Neural cell (in vitro differentiated cells): ENCODE measurements at regions not wholly inside any gene's neighbourhood (a gene's known extent, or its start where the extent isn't known, plus 50 kb on each side); places are given as distances from the start of the nearest gene placed in this dataset.

Experiments
- H2AFZ ChIP-seq: fragments of 200-600, 300-800 bp; sonication (generic), shearing (Covaris generic); 2 replicates; pipeline ENCODE4 v1.6.0; 2014; ENCODE audit warnings: low read depth, mild to moderate bottlenecking, antibody characterized with exemption, low read length, moderate library complexity
- H3F3A ChIP-seq: fragments of 200-600 bp; shearing (Covaris generic); 2 replicates; pipeline ENCODE4 v1.6.1; 2016; ENCODE audit warnings: mild to moderate bottlenecking, moderate library complexity, mixed read lengths, antibody characterized with exemption, low read length; ENCODE audit not compliant: insufficient read depth, poor library complexity, severe bottlenecking
- H3K27ac ChIP-seq: fragments of 200-600, 300-800 bp; sonication (generic), shearing (Covaris generic); 2 replicates; pipeline ENCODE4 v1.5.1; 2014; ENCODE audit warnings: mild to moderate bottlenecking, low read length, moderate library complexity
- H3K27me3 ChIP-seq: fragments of 300-800, 200-600 bp; sonication (generic), shearing (Covaris generic); 2 replicates; pipeline ENCODE4 v1.6.0; 2014; ENCODE audit warnings: mild to moderate bottlenecking, low read depth, low read length, moderate library complexity; ENCODE audit not compliant: insufficient read depth
- H3K36me3 ChIP-seq: fragments of 300-800, 200-600 bp; sonication (generic), shearing (Covaris generic); 2 replicates; pipeline ENCODE4 v1.5.1; 2014; ENCODE audit warnings: mild to moderate bottlenecking, antibody characterized with exemption, low read length, moderate library complexity; ENCODE audit not compliant: insufficient read depth
- H3K4me2 ChIP-seq: fragments of 300-800, 200-600 bp; sonication (generic), shearing (Covaris generic); 2 replicates; pipeline ENCODE4 v1.6.0; 2014; ENCODE audit warnings: mild to moderate bottlenecking, low read length
- H3K4me3 ChIP-seq: fragments of 300-800, 200-600 bp; sonication (generic), shearing (Covaris generic); 2 replicates; pipeline ENCODE4 v1.5.1; 2014; ENCODE audit warnings: mild to moderate bottlenecking, low read length, moderate library complexity
- H3K79me2 ChIP-seq: fragments of 200-600 bp; shearing (Covaris generic); replicated peaks from 2 replicates; pipeline ENCODE4 v1.6.0; 2014; ENCODE audit warnings: mild to moderate bottlenecking, low read length, moderate library complexity; ENCODE audit not compliant: insufficient read depth
- H3K9ac ChIP-seq: fragments of 300-800, 200-600 bp; sonication (generic), shearing (Covaris generic); 2 replicates; pipeline ENCODE4 v1.6.1; 2016; ENCODE audit warnings: mild to moderate bottlenecking, low read length, mixed read lengths
- H3K9me2 ChIP-seq: fragments of 200-600 bp; shearing (Covaris generic); 2 replicates; pipeline ENCODE4 v1.6.1; 2016; ENCODE audit warnings: mild to moderate bottlenecking, low read length, mixed read lengths; ENCODE audit not compliant: insufficient read depth
- H3K9me3 ChIP-seq: fragments of 200-600, 300-800 bp; sonication (generic), shearing (Covaris generic); 2 replicates; pipeline ENCODE4 v1.6.1; 2016; ENCODE audit warnings: mild to moderate bottlenecking, mixed run types, low read length, moderate library complexity, mixed read lengths
- H4K20me1 ChIP-seq: fragments of 200-600 bp; shearing (Covaris generic); 2 replicates; pipeline ENCODE4 v1.6.1; 2016; ENCODE audit warnings: mild to moderate bottlenecking, mixed run types; ENCODE audit not compliant: insufficient read depth
- EP300 ChIP-seq: fragments of 450-650 bp; conservative IDR thresholded peaks from 2 replicates; pipeline ENCODE4 v1.6.1; 2014; ENCODE audit warnings: antibody characterized with exemption, mild to moderate bottlenecking, moderate library complexity; ENCODE audit not compliant: poor library complexity, severe bottlenecking
- EZH2 ChIP-seq: fragments of 200-600, 300-800 bp; shearing (Covaris generic), sonication (generic); IDR thresholded peaks from 2 replicates; pipeline ENCODE4 v1.6.1; 2014; ENCODE audit warnings: antibody characterized with exemption, low read length, borderline replicate concordance, mild to moderate bottlenecking; ENCODE audit not compliant: insufficient read depth, poor library complexity, severe bottlenecking
- MXI1 ChIP-seq: fragments of 450-650 bp; conservative IDR thresholded peaks from 2 replicates; pipeline ENCODE4 v1.6.1; 2014; ENCODE audit warnings: antibody characterized with exemption, mild to moderate bottlenecking; ENCODE audit not compliant: poor library complexity, severe bottlenecking
- POLR2AphosphoS5 ChIP-seq: IDR thresholded peaks from 2 replicates; pipeline ENCODE4 v1.6.1; 2012
- RAD21 ChIP-seq: fragments of 450-650 bp; conservative IDR thresholded peaks from 2 replicates; pipeline ENCODE4 v1.6.1; 2014; ENCODE audit warnings: antibody characterized with exemption, mild to moderate bottlenecking, moderate library complexity
- SMC3 ChIP-seq: fragments of 450-650 bp; conservative IDR thresholded peaks from 2 replicates; pipeline ENCODE4 v1.6.1; 2014; ENCODE audit warnings: antibody characterized with exemption, mild to moderate bottlenecking, moderate library complexity; ENCODE audit not compliant: poor library complexity
- TAF1 ChIP-seq: IDR thresholded peaks from 2 replicates; pipeline ENCODE4 v1.6.1; 2012; ENCODE audit warnings: low read depth
- TF ChIP-seq, protein P1 (sequence below): fragments of 450-650 bp; IDR thresholded peaks from 2 replicates; pipeline ENCODE4 v1.5.1; 2014; ENCODE audit warnings: antibody characterized with exemption, mild to moderate bottlenecking, moderate library complexity; ENCODE audit not compliant: poor library complexity, severe bottlenecking
- TF ChIP-seq, protein P2 (sequence below): IDR thresholded peaks from 2 replicates; pipeline ENCODE4 v1.6.1; 2012; ENCODE audit warnings: borderline replicate concordance

DNA sequence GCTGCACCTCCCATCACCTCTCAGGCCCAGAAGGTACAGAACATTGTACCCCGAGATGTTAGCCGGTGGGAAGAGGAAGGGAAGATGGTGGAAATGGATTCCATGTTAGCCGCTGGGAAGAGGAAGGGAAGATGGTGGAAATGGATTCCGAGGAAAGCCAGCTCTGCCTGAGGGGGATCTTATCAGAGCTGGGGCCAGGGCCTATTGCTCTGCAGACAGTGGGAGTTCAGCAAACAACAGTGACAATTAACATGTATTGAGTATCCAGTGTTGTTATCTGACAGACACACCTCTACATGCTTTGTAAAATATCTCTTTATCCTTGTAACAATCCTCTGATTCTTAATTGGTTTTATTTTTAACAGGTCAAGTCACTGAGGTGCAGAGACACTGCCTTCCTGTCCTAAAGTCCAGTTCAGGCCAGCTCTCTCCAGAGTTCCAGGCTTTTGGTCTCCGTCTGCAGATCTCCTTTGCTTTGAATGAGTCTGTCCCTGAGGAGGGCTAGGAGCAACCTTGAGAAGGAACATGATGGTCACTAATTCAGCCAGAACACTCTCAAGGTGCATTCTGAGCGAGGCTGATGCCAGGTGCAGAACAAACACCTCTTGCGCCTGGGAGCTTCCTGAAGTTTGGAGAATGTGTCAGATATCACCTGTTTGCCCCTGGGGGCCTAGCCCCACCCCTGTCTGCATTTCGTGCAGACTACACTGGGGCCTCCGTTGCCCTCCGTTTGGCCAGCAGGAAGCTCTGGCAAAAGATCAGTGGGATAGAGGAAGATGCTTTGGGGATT is 82.4 kb upstream of the PODXL start:
- Histone ChIP-seq H3K36me3 (no peaks in the 10 kb centered on the region), H3K9ac (no peak overlapping the region), H3K9me2 (no peaks in the 10 kb centered on the region), H3K4me2 (no peak overlapping the region), H3K27me3 (no peaks in the 10 kb centered on the region), H3K9me3 (no peaks in the 10 kb centered on the region), H4K20me1 (no peaks in the 10 kb centered on the region), H3K27ac (no peak overlapping the region), H3K79me2 (no peaks in the 10 kb centered on the region), H3F3A (no peaks in the 10 kb centered on the region), H2AFZ (no peak overlapping the region), H3K4me3 (no peak overlapping the region)
- TF ChIP-seq, protein P1, sequence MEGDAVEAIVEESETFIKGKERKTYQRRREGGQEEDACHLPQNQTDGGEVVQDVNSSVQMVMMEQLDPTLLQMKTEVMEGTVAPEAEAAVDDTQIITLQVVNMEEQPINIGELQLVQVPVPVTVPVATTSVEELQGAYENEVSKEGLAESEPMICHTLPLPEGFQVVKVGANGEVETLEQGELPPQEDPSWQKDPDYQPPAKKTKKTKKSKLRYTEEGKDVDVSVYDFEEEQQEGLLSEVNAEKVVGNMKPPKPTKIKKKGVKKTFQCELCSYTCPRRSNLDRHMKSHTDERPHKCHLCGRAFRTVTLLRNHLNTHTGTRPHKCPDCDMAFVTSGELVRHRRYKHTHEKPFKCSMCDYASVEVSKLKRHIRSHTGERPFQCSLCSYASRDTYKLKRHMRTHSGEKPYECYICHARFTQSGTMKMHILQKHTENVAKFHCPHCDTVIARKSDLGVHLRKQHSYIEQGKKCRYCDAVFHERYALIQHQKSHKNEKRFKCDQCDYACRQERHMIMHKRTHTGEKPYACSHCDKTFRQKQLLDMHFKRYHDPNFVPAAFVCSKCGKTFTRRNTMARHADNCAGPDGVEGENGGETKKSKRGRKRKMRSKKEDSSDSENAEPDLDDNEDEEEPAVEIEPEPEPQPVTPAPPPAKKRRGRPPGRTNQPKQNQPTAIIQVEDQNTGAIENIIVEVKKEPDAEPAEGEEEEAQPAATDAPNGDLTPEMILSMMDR = no peak
- TF ChIP-seq RAD21 (no peak), POLR2AphosphoS5 (no peak), TAF1 (no peak)

- H3K27me3 ChIP-seq = no peaks in the 10 kb centered on the region
- H3K4me3 ChIP-seq = no peak overlapping the region
- no peaks in the 10 kb centered on the region for H3K36me3 ChIP-seq
- H2AFZ ChIP-seq = no peak overlapping the region
- no peak overlapping the region for H3K27ac ChIP-seq
- H3K4me2 ChIP-seq = no peak overlapping the region
- TF ChIP-seq TAF1 = no peak
- TF ChIP-seq, protein P2, sequence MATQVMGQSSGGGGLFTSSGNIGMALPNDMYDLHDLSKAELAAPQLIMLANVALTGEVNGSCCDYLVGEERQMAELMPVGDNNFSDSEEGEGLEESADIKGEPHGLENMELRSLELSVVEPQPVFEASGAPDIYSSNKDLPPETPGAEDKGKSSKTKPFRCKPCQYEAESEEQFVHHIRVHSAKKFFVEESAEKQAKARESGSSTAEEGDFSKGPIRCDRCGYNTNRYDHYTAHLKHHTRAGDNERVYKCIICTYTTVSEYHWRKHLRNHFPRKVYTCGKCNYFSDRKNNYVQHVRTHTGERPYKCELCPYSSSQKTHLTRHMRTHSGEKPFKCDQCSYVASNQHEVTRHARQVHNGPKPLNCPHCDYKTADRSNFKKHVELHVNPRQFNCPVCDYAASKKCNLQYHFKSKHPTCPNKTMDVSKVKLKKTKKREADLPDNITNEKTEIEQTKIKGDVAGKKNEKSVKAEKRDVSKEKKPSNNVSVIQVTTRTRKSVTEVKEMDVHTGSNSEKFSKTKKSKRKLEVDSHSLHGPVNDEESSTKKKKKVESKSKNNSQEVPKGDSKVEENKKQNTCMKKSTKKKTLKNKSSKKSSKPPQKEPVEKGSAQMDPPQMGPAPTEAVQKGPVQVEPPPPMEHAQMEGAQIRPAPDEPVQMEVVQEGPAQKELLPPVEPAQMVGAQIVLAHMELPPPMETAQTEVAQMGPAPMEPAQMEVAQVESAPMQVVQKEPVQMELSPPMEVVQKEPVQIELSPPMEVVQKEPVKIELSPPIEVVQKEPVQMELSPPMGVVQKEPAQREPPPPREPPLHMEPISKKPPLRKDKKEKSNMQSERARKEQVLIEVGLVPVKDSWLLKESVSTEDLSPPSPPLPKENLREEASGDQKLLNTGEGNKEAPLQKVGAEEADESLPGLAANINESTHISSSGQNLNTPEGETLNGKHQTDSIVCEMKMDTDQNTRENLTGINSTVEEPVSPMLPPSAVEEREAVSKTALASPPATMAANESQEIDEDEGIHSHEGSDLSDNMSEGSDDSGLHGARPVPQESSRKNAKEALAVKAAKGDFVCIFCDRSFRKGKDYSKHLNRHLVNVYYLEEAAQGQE = no peak
- no peak for TF ChIP-seq POLR2AphosphoS5
- no peak for TF ChIP-seq EZH2
- TF ChIP-seq RAD21 = no peak
- no peak for TF ChIP-seq SMC3
- no peak for TF ChIP-seq MXI1
- TF ChIP-seq, protein P1 = no peak
- TF ChIP-seq EP300 = no peak
- H3K9ac ChIP-seq = no peak overlapping the region
- H3K9me2 ChIP-seq = no peaks in the 10 kb centered on the region
- no peaks in the 10 kb centered on the region for H4K20me1 ChIP-seq
- H3K79me2 ChIP-seq = no peaks in the 10 kb centered on the region
- H3F3A ChIP-seq = no peaks in the 10 kb centered on the region
- H3K9me3 ChIP-seq = no peaks in the 10 kb centered on the region
Observed at GRCh38 chr7:131637859-131638258, 81.4 kb upstream of the PODXL start.
